Neural cell (in vitro differentiated cells): ENCODE measurements at regions not wholly inside any gene's neighbourhood (a gene's known extent, or its start where the extent isn't known, plus 50 kb on each side); places are given as distances from the start of the nearest gene placed in this dataset.

Experiments
- EP300 ChIP-seq: fragments of 450-650 bp; conservative IDR thresholded peaks from 2 replicates; pipeline ENCODE4 v1.6.1; 2014; ENCODE audit warnings: antibody characterized with exemption, mild to moderate bottlenecking, moderate library complexity; ENCODE audit not compliant: poor library complexity, severe bottlenecking
- EZH2 ChIP-seq: fragments of 200-600, 300-800 bp; shearing (Covaris generic), sonication (generic); IDR thresholded peaks from 2 replicates; pipeline ENCODE4 v1.6.1; 2014; ENCODE audit warnings: antibody characterized with exemption, low read length, borderline replicate concordance, mild to moderate bottlenecking; ENCODE audit not compliant: insufficient read depth, poor library complexity, severe bottlenecking
- MXI1 ChIP-seq: fragments of 450-650 bp; conservative IDR thresholded peaks from 2 replicates; pipeline ENCODE4 v1.6.1; 2014; ENCODE audit warnings: antibody characterized with exemption, mild to moderate bottlenecking; ENCODE audit not compliant: poor library complexity, severe bottlenecking
- POLR2AphosphoS5 ChIP-seq: IDR thresholded peaks from 2 replicates; pipeline ENCODE4 v1.6.1; 2012
- RAD21 ChIP-seq: fragments of 450-650 bp; conservative IDR thresholded peaks from 2 replicates; pipeline ENCODE4 v1.6.1; 2014; ENCODE audit warnings: antibody characterized with exemption, mild to moderate bottlenecking, moderate library complexity
- TAF1 ChIP-seq: IDR thresholded peaks from 2 replicates; pipeline ENCODE4 v1.6.1; 2012; ENCODE audit warnings: low read depth
- TF ChIP-seq, protein P1 (sequence below): fragments of 450-650 bp; IDR thresholded peaks from 2 replicates; pipeline ENCODE4 v1.5.1; 2014; ENCODE audit warnings: antibody characterized with exemption, mild to moderate bottlenecking, moderate library complexity; ENCODE audit not compliant: poor library complexity, severe bottlenecking
- TF ChIP-seq, protein P2 (sequence below): IDR thresholded peaks from 2 replicates; pipeline ENCODE4 v1.6.1; 2012; ENCODE audit warnings: borderline replicate concordance

DNA sequence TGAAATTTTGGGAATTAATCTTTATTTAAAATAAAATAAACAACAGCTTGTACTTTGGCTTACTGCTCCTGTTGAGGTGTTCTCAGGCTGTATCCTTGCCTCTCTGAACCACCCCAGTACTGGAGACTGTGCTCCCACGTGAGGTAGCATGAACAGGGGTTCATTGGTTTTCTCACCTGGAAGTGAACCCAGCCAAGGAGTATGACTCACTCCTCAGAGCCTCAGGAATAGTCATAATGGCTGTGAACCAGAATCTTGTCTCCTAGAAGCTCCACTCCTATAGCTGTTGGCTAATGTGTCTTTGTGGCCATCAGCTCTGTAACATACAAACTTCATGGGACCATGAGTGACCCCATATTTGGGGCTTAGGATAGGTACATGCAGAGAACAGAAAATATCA, 122.5 kb upstream of the ST8SIA2 start:
- TF ChIP-seq EZH2, result no peak
- TF ChIP-seq, protein P1, sequence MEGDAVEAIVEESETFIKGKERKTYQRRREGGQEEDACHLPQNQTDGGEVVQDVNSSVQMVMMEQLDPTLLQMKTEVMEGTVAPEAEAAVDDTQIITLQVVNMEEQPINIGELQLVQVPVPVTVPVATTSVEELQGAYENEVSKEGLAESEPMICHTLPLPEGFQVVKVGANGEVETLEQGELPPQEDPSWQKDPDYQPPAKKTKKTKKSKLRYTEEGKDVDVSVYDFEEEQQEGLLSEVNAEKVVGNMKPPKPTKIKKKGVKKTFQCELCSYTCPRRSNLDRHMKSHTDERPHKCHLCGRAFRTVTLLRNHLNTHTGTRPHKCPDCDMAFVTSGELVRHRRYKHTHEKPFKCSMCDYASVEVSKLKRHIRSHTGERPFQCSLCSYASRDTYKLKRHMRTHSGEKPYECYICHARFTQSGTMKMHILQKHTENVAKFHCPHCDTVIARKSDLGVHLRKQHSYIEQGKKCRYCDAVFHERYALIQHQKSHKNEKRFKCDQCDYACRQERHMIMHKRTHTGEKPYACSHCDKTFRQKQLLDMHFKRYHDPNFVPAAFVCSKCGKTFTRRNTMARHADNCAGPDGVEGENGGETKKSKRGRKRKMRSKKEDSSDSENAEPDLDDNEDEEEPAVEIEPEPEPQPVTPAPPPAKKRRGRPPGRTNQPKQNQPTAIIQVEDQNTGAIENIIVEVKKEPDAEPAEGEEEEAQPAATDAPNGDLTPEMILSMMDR, result no peak
- TF ChIP-seq TAF1, result no peak
- no peak for TF ChIP-seq RAD21
- TF ChIP-seq MXI1, result no peak
- no peak for TF ChIP-seq POLR2AphosphoS5
- TF ChIP-seq EP300, result no peak
- TF ChIP-seq, protein P2, sequence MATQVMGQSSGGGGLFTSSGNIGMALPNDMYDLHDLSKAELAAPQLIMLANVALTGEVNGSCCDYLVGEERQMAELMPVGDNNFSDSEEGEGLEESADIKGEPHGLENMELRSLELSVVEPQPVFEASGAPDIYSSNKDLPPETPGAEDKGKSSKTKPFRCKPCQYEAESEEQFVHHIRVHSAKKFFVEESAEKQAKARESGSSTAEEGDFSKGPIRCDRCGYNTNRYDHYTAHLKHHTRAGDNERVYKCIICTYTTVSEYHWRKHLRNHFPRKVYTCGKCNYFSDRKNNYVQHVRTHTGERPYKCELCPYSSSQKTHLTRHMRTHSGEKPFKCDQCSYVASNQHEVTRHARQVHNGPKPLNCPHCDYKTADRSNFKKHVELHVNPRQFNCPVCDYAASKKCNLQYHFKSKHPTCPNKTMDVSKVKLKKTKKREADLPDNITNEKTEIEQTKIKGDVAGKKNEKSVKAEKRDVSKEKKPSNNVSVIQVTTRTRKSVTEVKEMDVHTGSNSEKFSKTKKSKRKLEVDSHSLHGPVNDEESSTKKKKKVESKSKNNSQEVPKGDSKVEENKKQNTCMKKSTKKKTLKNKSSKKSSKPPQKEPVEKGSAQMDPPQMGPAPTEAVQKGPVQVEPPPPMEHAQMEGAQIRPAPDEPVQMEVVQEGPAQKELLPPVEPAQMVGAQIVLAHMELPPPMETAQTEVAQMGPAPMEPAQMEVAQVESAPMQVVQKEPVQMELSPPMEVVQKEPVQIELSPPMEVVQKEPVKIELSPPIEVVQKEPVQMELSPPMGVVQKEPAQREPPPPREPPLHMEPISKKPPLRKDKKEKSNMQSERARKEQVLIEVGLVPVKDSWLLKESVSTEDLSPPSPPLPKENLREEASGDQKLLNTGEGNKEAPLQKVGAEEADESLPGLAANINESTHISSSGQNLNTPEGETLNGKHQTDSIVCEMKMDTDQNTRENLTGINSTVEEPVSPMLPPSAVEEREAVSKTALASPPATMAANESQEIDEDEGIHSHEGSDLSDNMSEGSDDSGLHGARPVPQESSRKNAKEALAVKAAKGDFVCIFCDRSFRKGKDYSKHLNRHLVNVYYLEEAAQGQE, result no peak
